GM23248 (cell line): ENCODE measurements at regions not wholly inside any gene's neighbourhood (a gene's known extent, or its start where the extent isn't known, plus 50 kb on each side); places are given as distances from the start of the nearest gene placed in this dataset.

Experiments
- EZH2 ChIP-seq: fragments of 200-600 bp; sonication (generic); IDR thresholded peaks from 2 replicates; pipeline ENCODE4 v1.6.1; 2018; ENCODE audit warnings: antibody characterized with exemption, mild to moderate bottlenecking; ENCODE audit not compliant: insufficient read depth, poor library complexity, severe bottlenecking
- EZH2phosphoT487 ChIP-seq: fragments of 200-600 bp; sonication (generic); IDR thresholded peaks from 2 replicates; pipeline ENCODE4 v1.6.1; 2018; ENCODE audit warnings: antibody characterized with exemption, moderate library complexity, mild to moderate bottlenecking, low read depth; ENCODE audit not compliant: insufficient read depth

DNA sequence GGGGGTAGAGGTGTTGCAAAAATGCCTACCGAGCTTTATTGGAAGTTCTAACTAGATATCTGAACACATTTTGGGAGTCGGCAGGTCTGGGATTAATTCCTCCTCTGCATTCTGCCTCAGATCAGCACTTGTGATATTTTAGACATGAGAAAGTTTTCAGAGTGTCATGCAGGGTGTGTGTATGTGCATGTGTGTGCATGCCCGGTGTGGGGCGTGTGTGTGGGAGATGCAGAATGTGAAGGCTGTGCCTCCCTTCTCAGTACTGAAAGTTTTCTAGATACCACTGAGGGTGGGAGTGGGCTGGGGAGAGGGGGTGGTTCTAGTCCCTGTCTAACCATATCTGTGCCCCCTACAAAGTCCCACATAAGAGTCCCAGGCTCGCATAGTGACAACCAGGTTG is 180.0 kb upstream of the NTM start:
- no peak for TF ChIP-seq EZH2
- no peak for TF ChIP-seq EZH2phosphoT487
